Panc1 (cell line): ENCODE measurements at regions not wholly inside any gene's neighbourhood (a gene's known extent, or its start where the extent isn't known, plus 50 kb on each side); places are given as distances from the start of the nearest gene placed in this dataset.

Source experiments
- TF ChIP-seq, protein P1 (sequence below), 2 experiments: IDR thresholded peaks; 2 replicates each; pipeline ENCODE4 v1.6.1; 2011 to 2012; ENCODE audit warnings: low read depth in 2 of 2, control low read depth in 1 of 2, low read length in 1 of 2, mild to moderate bottlenecking in 1 of 2, moderate library complexity in 1 of 2; ENCODE audit not compliant: insufficient read depth in 1 of 2
- TF ChIP-seq, protein P2 (sequence below): fragments of 450-650 bp; IDR thresholded peaks from 2 replicates; pipeline ENCODE4 v1.5.1; 2017; ENCODE audit warnings: mild to moderate bottlenecking

DNA sequence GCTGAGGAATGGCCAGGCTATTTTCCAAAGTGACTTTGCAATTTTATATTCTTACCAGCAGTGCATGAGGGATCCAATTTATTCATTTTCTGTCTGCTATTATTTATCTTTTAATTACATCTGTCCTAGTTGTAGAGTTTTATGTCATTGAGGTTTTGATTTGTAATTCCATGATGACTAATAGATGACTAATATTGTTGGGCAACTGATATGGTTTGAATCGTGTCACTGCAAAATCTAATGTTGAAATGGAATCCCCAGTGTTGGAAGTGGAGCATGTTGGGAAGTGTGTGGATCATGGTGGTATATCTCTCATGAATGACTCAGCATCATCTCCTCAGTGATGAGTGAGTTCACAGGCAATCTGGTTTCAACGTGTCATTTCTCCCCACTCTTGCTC, 201.5 kb downstream of the TBX22 start:
- TF ChIP-seq, protein P1, sequence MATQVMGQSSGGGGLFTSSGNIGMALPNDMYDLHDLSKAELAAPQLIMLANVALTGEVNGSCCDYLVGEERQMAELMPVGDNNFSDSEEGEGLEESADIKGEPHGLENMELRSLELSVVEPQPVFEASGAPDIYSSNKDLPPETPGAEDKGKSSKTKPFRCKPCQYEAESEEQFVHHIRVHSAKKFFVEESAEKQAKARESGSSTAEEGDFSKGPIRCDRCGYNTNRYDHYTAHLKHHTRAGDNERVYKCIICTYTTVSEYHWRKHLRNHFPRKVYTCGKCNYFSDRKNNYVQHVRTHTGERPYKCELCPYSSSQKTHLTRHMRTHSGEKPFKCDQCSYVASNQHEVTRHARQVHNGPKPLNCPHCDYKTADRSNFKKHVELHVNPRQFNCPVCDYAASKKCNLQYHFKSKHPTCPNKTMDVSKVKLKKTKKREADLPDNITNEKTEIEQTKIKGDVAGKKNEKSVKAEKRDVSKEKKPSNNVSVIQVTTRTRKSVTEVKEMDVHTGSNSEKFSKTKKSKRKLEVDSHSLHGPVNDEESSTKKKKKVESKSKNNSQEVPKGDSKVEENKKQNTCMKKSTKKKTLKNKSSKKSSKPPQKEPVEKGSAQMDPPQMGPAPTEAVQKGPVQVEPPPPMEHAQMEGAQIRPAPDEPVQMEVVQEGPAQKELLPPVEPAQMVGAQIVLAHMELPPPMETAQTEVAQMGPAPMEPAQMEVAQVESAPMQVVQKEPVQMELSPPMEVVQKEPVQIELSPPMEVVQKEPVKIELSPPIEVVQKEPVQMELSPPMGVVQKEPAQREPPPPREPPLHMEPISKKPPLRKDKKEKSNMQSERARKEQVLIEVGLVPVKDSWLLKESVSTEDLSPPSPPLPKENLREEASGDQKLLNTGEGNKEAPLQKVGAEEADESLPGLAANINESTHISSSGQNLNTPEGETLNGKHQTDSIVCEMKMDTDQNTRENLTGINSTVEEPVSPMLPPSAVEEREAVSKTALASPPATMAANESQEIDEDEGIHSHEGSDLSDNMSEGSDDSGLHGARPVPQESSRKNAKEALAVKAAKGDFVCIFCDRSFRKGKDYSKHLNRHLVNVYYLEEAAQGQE (IDR thresholded peaks at IDR 0.05; ENCODE audit: insufficient read depth in 1 of 2, low read depth in 2 of 2, low read length in 1 of 2) = no peak
- TF ChIP-seq, protein P2, sequence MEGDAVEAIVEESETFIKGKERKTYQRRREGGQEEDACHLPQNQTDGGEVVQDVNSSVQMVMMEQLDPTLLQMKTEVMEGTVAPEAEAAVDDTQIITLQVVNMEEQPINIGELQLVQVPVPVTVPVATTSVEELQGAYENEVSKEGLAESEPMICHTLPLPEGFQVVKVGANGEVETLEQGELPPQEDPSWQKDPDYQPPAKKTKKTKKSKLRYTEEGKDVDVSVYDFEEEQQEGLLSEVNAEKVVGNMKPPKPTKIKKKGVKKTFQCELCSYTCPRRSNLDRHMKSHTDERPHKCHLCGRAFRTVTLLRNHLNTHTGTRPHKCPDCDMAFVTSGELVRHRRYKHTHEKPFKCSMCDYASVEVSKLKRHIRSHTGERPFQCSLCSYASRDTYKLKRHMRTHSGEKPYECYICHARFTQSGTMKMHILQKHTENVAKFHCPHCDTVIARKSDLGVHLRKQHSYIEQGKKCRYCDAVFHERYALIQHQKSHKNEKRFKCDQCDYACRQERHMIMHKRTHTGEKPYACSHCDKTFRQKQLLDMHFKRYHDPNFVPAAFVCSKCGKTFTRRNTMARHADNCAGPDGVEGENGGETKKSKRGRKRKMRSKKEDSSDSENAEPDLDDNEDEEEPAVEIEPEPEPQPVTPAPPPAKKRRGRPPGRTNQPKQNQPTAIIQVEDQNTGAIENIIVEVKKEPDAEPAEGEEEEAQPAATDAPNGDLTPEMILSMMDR = no peak
